HepG2 (cell line): ENCODE measurements at regions not wholly inside any gene's neighbourhood (a gene's known extent, or its start where the extent isn't known, plus 50 kb on each side); places are given as distances from the start of the nearest gene placed in this dataset.

Experiments used
- CEBPB ChIP-seq: IDR thresholded peaks from 2 replicates; pipeline ENCODE4 v1.6.1; 2011; ENCODE audit warnings: low read depth, low read length, improper control_type of control experiment, borderline replicate concordance
- EP300 ChIP-seq, 3 experiments: sonication (generic) in 1 of 3; formaldehyde crosslinking in 1 of 3; IDR thresholded peaks; 2 replicates each; pipeline versions ENCODE4 v1.5.1 to v1.6.1; 2011 to 2020; ENCODE audit warnings: low read depth in 2 of 3, low read length in 2 of 3, borderline replicate concordance in 1 of 3, improper control_type of control experiment in 1 of 3, mild to moderate bottlenecking in 1 of 3, missing genetic modification reagents in 1 of 3, moderate library complexity in 1 of 3
- GABPA ChIP-seq, 2 experiments: IDR thresholded peaks; 2 replicates each; pipeline ENCODE4 v1.6.1; 2011 to 2016; ENCODE audit warnings: low read depth in 2 of 2, low read length in 1 of 2, missing biosample characterization in 1 of 2, missing genetic modification characterization in 1 of 2
- LBX2 ChIP-seq: sonication (generic); formaldehyde crosslinking; IDR thresholded peaks from 2 replicates; pipeline ENCODE4 v1.5.0; 2020; ENCODE audit warnings: missing genetic modification reagents, mild to moderate bottlenecking, borderline replicate concordance
- MAFK ChIP-seq, 2 experiments: IDR thresholded peaks in 1 of 2; conservative IDR thresholded peaks in 1 of 2; 2 replicates each; pipeline ENCODE4 v1.6.1; 2011; ENCODE audit warnings: improper control_type of control experiment in 2 of 2, low read length in 2 of 2
- MEF2D ChIP-seq: sonication (generic); formaldehyde crosslinking; IDR thresholded peaks from 2 replicates; pipeline ENCODE4 v1.5.1; 2020; ENCODE audit warnings: mild to moderate bottlenecking, missing genetic modification reagents
- NFRKB ChIP-seq: fragments of 450-650 bp; IDR thresholded peaks from 2 replicates; pipeline ENCODE4 v1.6.1; 2017
- SP1 ChIP-seq, 2 experiments: fragments of 450-650 bp in 1 of 2; sonication (generic) in 1 of 2; formaldehyde crosslinking in 1 of 2; IDR thresholded peaks; 2 replicates each; pipeline versions ENCODE4 v1.4.0 to v1.6.1; 2016 to 2020; ENCODE audit warnings: missing genetic modification reagents in 1 of 2
- ZBTB43 ChIP-seq: sonication (generic); formaldehyde crosslinking; conservative IDR thresholded peaks from 2 replicates; pipeline ENCODE4 v1.4.0; 2020; ENCODE audit warnings: missing genetic modification reagents
- ZNF460 ChIP-seq: sonication (generic); formaldehyde crosslinking; IDR thresholded peaks from 2 replicates; pipeline ENCODE4 v1.5.1; 2020; ENCODE audit warnings: missing genetic modification reagents, mild to moderate bottlenecking, borderline replicate concordance
- ZNF704 ChIP-seq: sonication (generic); formaldehyde crosslinking; IDR thresholded peaks from 2 replicates; pipeline ENCODE4 v1.8.1; 2023; ENCODE audit warnings: mild to moderate bottlenecking, inconsistent platforms, moderate library complexity, missing genetic modification reagents, borderline replicate concordance

GRCh38 chr20:23233341-23233740 is 117.2 kb upstream of the NXT1 start:
- TF ChIP-seq GABPA (IDR thresholded peaks at IDR 0.05; ENCODE audit: low read depth, low read length) (no peak), GABPA (CRISPR knock-in tag; IDR thresholded peaks at IDR 0.05; ENCODE audit: low read depth) (no peak), CEBPB (no peak), ZBTB43 (CRISPR knock-in tag) (no peak), MAFK (conservative IDR thresholded peaks at IDR 0.05 in 1 of 2, IDR thresholded peaks at IDR 0.05 in 1 of 2; ENCODE audit: low read length in 2 of 2) (no peak), SP1 (IDR thresholded peaks at IDR 0.05) (no peak), SP1 (CRISPR knock-in tag; IDR thresholded peaks at IDR 0.05) (no peak), NFRKB (no peak), EP300 (IDR thresholded peaks at IDR 0.05; ENCODE audit: low read depth in 2 of 2, low read length in 2 of 2) (no peak), EP300 (CRISPR knock-in tag; IDR thresholded peaks at IDR 0.05; ENCODE audit: borderline replicate concordance) (no peak), ZNF460 (CRISPR knock-in tag) (no peak), MEF2D (CRISPR knock-in tag) (no peak), ZNF704 (CRISPR knock-in tag) (no peak), LBX2 (CRISPR knock-in tag) (no peak)
